RKO (cell line): ENCODE measurements at regions not wholly inside any gene's neighbourhood (a gene's known extent, or its start where the extent isn't known, plus 50 kb on each side); places are given as distances from the start of the nearest gene placed in this dataset.

Experiments
- DNase-seq: peaks from one replicate; pipeline ENCODE4 v3.0.0-alpha.2; 2016; ENCODE audit warnings: low spot score

DNA sequence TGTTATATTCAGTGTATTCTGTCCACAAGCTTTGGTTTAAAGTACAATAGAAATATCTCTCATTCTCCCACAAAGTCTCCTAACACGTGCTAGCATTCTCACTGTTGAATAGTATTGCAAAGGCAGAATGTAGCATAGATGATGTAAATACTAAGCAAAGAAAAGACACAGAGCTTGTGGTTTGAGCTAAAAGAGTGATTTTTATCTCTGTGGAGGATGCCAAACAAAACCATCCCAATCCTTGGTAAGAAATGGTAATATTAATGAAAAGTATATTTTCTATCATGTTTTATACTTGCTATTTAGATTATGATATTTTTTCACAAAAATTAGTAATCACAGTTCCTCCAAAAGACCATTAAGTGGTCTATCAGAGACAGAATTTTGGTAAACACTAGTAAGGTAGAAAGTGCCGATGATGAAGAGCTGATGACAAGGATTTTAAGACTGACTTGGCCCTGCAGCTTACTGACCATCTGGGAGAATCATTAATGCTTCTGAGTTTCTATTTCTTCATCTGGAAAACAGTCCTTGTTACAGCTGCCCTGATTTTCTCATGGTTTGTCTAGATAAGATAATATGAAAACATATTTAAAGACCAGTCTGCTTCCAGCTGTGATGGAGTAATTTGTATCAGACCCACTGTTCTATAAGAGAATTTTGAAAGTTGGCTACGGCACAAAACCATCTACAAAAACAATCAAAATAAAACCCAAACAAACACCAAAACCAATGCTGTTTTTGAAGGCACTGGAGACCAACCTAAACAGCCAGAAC lies 510.2 kb downstream of the SPATA31D1 start:
- no peak for DNase-seq

GRCh38 chr9:82499337-82499736 lies 510.8 kb downstream of the SPATA31D1 start:
- no peak for DNase-seq

GRCh38 chr9:82504620-82505019 lies 516.0 kb downstream of the SPATA31D1 start:
- no peak for DNase-seq

DNA sequence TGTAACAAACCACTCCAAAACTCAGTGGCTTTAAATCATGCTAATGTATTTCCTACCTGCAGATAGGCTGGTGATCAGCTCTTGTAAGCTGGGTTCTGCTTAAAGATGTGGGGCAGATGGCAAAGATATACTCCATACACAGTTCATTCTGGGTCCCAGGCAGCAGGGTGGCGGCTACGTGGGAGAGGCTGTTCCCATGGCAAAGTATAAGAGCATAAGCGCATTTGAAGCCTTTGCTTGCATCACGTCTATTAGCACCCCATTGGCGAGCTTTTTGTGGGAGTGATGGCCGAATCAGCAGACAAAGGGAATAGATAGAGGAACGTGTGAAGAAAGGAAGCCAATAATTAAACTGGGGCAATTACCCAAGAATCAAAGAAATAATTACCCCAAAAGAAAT lies 523.1 kb downstream of the SPATA31D1 start:
- no peak for DNase-seq

DNA sequence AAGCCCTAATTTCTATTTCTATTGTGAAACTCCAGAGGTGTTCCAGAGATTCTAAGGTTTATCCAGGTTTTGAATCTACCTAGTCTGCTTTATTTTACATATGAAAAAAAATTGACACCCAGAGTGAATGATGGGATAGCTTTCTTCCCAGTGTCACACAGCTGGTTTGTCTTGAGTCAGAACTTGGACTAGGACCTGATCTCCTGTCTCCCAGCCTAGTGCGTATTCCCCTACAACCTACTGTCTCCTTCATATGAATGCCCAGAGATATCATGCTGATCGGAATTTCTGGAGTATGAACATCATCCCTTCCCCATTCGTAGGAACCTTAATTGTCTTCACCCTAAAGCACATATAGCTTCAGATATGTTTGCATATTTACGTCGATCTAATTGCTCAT lies 524.2 kb downstream of the SPATA31D1 start:
- no peak for DNase-seq

DNA sequence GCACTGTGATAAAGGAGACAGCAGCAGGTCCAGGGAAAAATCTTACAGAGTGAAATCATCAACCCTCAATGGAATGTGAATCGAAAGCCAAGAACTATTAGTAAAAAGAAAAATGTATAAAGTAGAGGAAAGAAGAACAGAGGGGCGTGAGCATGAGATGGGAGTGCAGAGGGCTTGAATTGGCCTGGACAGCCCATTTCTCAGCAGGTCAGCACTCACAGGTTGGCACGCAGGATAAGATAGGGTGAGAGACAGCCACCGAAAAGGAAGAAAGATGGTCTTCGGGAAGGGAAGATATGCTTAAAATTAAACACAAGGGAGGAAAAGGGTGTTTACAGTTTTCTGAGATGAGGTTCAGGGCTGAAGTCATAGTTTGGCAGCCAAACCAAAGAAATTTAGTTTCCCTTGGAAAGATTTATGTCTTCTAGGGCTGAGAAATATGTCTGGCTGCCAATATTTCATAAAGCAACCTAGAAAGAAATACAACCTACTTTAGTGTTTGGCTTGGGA lies 524.7 kb downstream of the SPATA31D1 start:
- no peak for DNase-seq

- DNase-seq, result no peak
Observed at GRCh38 chr9:82513976-82514735, 525.6 kb downstream of the SPATA31D1 start.

GRCh38 chr9:82518868-82519267 lies 530.3 kb downstream of the SPATA31D1 start:
- DNase-seq, result no peak

DNA sequence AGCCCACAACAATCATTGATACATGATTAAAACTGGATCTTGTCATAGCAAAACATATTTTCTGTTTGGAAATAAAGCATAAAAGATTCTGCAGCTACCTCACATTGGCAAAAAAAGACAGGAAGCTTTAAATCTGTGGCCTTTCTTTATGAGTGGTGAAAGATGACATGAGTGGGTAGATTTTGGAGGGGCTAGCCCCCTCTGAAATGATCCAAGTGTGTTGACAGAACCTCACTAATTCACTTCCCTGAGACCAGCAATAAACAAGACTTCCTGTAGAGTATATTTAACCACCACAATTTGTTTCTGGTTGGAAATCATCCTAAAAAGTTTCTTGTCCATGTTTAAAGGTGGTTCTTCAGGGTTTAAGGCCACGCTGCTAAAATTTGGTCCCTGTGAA lies 530.8 kb downstream of the SPATA31D1 start:
- no peak for DNase-seq

GRCh38 chr9:82524407-82524806 lies 535.8 kb downstream of the SPATA31D1 start:
- DNase-seq, result no peak

DNA sequence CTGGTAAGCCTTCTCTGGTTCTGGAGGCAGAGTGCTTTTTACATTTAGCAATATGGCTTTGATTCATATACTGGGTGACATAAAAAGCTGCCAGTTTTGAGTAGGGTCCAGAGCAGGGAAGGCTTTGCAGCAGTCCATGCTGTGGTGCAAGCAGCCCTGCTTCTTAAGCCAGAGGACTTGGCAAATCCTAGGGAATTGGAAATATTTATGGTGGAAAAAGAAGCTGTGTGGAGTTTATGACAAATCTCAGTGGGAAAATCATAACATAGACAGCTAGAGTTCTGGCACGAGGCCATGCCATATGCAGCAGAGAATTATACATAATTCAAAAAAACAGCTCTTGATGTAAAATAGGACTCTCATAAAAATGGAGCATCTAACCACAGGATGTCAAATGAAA lies 536.4 kb downstream of the RASEF start:
- no peak for DNase-seq

DNA sequence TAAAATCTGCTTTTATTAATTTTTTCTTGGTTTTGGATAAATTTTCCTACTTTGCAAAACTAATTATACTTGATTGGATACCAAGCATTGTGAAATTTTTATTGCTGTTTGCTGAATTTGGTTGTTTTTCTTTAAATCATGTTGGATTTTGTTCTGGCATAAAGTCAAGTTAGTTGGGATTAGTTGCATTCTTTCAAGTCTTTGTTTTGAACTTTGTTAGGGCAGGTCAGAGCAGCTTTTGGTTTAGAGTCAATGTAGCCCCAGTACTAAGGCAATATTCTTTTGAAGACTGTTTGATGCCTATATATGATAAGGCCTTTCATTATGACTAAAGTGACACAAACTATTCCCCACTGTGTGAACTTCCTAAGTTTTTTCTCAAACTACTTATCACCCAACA lies 531.1 kb downstream of the RASEF start:
- DNase-seq, result no peak

DNA sequence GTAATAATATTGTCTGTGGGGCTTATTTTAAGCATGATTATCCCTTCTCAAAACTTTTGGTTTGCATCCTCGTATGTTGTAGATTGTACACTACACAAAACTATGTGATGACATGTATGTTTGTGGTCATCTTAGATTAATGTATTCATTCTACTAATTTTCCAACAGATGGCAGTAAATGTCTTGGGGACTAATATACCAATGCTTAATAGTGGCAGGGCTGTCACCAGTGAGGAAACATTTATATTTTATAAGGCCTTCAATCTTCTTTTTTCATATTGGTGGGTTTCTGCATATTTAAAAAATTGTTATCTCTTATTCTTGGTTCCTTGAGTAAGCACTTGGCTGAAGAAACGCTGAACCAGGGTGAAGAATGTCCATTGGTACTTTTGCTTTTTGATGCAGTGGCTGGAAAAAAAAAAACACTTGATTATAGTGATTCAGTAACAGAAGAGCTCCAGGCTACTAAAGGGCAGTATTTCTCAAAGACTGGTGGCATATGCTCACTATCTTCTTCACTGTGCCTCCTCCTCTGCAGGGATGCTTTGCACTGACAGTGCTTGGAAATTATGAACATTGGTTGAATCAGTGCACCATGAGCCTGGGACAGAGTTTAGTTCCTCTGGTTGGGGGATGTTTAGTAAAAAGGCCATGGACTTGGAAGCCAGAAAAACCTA lies 530.3 kb downstream of the RASEF start:
- DNase-seq, result peak; percentile 33

DNA sequence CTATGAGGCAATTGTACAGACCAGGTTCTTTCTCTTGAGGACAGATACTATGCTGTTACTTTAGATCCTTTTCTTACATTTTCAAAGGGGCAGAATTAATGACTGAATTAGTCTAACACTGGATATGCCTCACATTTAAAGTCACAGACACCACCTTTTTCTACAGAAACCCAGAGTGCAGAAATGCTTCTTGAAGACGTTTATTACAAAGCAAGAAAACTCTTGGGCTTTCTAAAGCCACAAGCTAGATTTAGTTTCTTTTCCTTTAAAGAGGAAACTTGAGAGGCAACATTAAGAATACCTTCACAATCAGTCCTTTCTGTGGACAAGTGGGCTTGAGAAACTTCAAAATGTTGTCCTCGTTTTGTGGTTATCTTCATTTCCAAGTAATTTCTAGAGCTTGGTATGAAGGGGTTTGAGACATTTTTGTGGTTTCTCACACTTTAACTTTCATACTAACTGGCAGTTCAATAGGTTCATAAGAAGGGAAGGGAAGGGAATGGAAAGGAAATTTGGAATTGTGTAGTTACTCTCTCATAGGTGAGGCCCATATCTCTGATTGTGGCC lies 527.4 kb downstream of the RASEF start:
- no peak for DNase-seq

DNA sequence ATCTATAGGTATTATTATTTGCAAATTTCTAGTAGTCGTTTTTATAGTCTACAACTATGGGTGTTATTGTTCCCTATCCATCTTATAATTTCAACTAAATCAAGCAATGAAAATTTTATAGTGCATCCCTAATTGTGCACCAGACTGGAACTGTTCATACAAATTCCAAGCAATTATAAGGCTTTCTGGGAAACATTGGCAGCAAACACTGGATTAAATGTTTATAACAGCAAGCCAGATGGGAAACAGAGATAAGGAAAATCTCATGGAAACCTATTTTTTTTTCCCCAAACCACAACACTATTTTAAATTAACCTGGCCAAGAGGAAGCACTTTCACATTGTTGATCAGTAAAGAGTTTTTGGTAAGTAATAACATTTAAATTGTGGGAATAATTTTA lies 524.3 kb downstream of the RASEF start:
- DNase-seq, result no peak

- DNase-seq, result no peak
Observed at GRCh38 chr9:82539146-82539545, 523.8 kb downstream of the RASEF start.

- no peak for DNase-seq
Observed at GRCh38 chr9:82539856-82540579, 522.9 kb downstream of the RASEF start.

DNA sequence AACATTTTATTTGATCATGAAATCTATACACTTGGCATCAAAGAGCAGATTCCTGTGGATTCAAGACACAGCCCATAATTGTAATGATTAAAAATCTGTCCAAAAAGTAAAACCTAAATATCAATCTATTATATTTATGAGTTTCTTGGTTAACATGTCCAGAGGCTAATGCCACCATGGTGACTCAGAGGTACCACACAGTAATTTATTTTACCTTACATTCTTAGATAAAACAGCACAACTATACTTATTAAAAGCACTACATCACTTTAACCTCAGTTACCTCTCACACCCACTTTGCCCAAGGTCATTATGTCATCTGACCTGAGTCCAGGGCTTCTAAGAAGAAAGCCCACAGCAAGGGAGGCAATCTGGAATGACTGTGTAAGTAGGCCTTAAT lies 519.2 kb downstream of the RASEF start:
- DNase-seq, result no peak

DNA sequence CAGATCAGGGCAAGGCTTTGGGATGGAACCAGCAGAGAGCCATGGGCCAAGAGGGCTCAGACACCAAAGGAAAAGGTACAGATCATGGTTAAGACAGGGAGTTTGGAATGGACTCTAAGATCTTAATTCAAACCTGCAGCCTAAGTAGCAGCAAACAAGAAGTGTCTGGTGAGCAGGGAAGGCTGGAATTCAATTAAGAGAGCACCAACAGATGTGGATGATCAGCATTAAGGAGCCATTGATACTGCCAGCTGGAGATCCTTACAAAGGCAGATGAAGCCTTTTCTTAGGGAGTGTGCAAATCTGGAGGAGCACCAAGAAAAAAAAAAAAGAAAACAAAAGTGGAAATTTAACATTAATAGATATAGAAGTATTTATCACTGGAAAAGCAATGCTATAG lies 516.8 kb downstream of the RASEF start:
- DNase-seq, result no peak

DNA sequence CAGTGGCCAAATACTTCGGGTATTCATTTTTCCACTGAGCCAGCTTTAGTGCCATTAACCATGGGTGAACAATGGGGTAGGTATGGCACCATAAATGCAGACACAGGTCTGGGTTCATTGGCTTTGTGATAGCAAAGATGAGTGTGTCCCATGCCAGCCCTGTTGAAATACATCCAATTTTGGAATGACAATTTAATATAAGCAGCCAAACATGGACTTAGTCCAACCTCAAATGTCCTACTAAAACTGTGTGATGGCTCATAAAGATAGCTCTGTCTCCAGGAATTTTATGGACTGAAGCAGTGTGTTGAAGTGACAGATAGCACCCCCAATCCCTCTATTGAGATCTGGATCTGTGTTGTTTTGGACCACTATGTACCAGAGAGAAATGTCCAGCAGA lies 514.9 kb downstream of the RASEF start:
- DNase-seq, result no peak

- no peak for DNase-seq
Observed at GRCh38 chr9:82549174-82549821, 513.6 kb downstream of the RASEF start.
